ENCODE measurements at regions not wholly inside any gene's neighbourhood (a gene's known extent, or its start where the extent isn't known, plus 50 kb on each side); places are given as distances from the start of the nearest gene placed in this dataset.

- H3K4me1 ChIP-seq = no peaks in the 10 kb centered on the region
- no peak overlapping the region for H3K4me3 ChIP-seq
- WGBS, 2 donors = 67% methylated on average over 3 of the region's 3 CpGs
- H3K36me3 ChIP-seq = no peaks in the 10 kb centered on the region
- no peaks in the 10 kb centered on the region for H3K27me3 ChIP-seq
- no peak for DNase-seq
- no peaks in the 10 kb centered on the region for H3K9me3 ChIP-seq
- TF ChIP-seq CTCF (IDR thresholded peaks at IDR 0.05) (no peak), POLR2A (IDR thresholded peaks at IDR 0.05) (no peak)
- H3K27ac ChIP-seq = no peak overlapping the region
- intact Hi-C loops (cut with DNase I) = no loop called here
Observed at GRCh38 chr1:187383366-187383765, 554.6 kb downstream of the PLA2G4A start.

GRCh38 chr1:187384504-187384903 is 555.8 kb downstream of the PLA2G4A start:
- WGBS, 2 donors = 56 to 57% methylated on average over 2 of the region's 2 CpGs
- no peaks in the 10 kb centered on the region for H3K4me1 ChIP-seq
- H3K27ac ChIP-seq = no peak overlapping the region
- no peak for DNase-seq
- intact Hi-C loops (cut with DNase I) = no loop called here
- no peaks in the 10 kb centered on the region for H3K27me3 ChIP-seq
- no peak for TF ChIP-seq POLR2A (IDR thresholded peaks at IDR 0.05)
- TF ChIP-seq CTCF (IDR thresholded peaks at IDR 0.05) = no peak
- no peaks in the 10 kb centered on the region for H3K9me3 ChIP-seq
- no peak overlapping the region for H3K4me3 ChIP-seq
- no peaks in the 10 kb centered on the region for H3K36me3 ChIP-seq

- no peak overlapping the region for H3K4me3 ChIP-seq
- 32 to 44% methylated on average over 3 of the region's 3 CpGs for WGBS, 2 donors
Observed at GRCh38 chr1:187390215-187390818, 561.6 kb downstream of the PLA2G4A start.

GRCh38 chr1:187396226-187396625 is 567.5 kb downstream of the PLA2G4A start:
- Histone ChIP-seq H3K36me3 (no peaks in the 10 kb centered on the region), H3K27ac (no peak overlapping the region), H3K4me3 (no peak overlapping the region), H3K27me3 (no peaks in the 10 kb centered on the region), H3K4me1 (no peaks in the 10 kb centered on the region), H3K9me3 (no peaks in the 10 kb centered on the region)
- no peak for TF ChIP-seq POLR2A (IDR thresholded peaks at IDR 0.05)
- no peak for TF ChIP-seq CTCF (IDR thresholded peaks at IDR 0.05)
- DNase-seq = no peak
- intact Hi-C loops (cut with DNase I) = no loop called here

More at GRCh38 chr1:187390215-187390818, 561.6 kb downstream of the PLA2G4A start:
- TF ChIP-seq POLR2A (IDR thresholded peaks at IDR 0.05) = no peak
- TF ChIP-seq CTCF (IDR thresholded peaks at IDR 0.05) = no peak
- H3K27ac ChIP-seq = no peak overlapping the region
- H3K36me3 ChIP-seq = no peaks in the 10 kb centered on the region
- no peaks in the 10 kb centered on the region for H3K27me3 ChIP-seq
- no peaks in the 10 kb centered on the region for H3K4me1 ChIP-seq
- H3K9me3 ChIP-seq = no peaks in the 10 kb centered on the region
- DNase-seq = no peak
- intact Hi-C loops (cut with DNase I) = no loop called here

GRCh38 chr1:187396929-187397796 is 568.4 kb downstream of the PLA2G4A start:
- Histone ChIP-seq H3K27ac (no peak overlapping the region), H3K27me3 (no peaks in the 10 kb centered on the region), H3K36me3 (no peaks in the 10 kb centered on the region), H3K4me3 (no peak overlapping the region), H3K9me3 (no peaks in the 10 kb centered on the region), H3K4me1 (no peaks in the 10 kb centered on the region)
- intact Hi-C loops (cut with DNase I) = no loop called here
- WGBS, 2 donors = 22 to 53% methylated on average over 8 to 9 of the region's 12 CpGs
- TF ChIP-seq CTCF (IDR thresholded peaks at IDR 0.05) = no peak
- no peak for TF ChIP-seq POLR2A (IDR thresholded peaks at IDR 0.05)
- no peak for DNase-seq

Data from esophagus squamous epithelium (tissue), 5 donors.